SK-N-SH (cell line): ENCODE measurements at regions not wholly inside any gene's neighbourhood (a gene's known extent, or its start where the extent isn't known, plus 50 kb on each side); places are given as distances from the start of the nearest gene placed in this dataset.

Experiments used
- CTCF ChIA-PET: fragments of 300-600, 350-600 bp; formaldehyde crosslinking; extraction: SDS; loops from one replicate; lab custom pipeline; 2021; lab: Yijun Ruan, JAX
- POLR2A ChIA-PET: fragments of 350-600 bp; sonication (Branson Sonifier 250); formaldehyde crosslinking; extraction: SDS; loops from one replicate; lab custom pipeline; 2020; ENCODE audit warnings: antibody characterized with exemption, inconsistent platforms; lab: Yijun Ruan, JAX
- DNase-seq: peaks from one replicate; pipeline ENCODE4 v3.0.0; 2012
- H2AFZ ChIP-seq: fragments of 200-600 bp; sonication (generic); 2 replicates; pipeline ENCODE4 v1.8.1; 2016; ENCODE audit warnings: antibody characterized with exemption, mild to moderate bottlenecking, low read depth
- H3F3A ChIP-seq: fragments of 200-600 bp; sonication (generic); replicated peaks from 2 replicates; pipeline ENCODE3; 2016; ENCODE audit warnings: antibody characterized with exemption, mild to moderate bottlenecking; ENCODE audit not compliant: insufficient read depth
- H3K27ac ChIP-seq, 2 experiments: fragments of 200-500 bp in 1 of 2; fragments of 200-600 bp in 1 of 2; sonication (Bioruptor generic) in 1 of 2; sonication (generic), shearing (Covaris generic) in 1 of 2; 2 replicates each; pipeline versions ENCODE4 v1.5.1 to v1.6.1; 2014 to 2016; ENCODE audit warnings: low read depth in 2 of 2, inconsistent platforms in 1 of 2, low read length in 1 of 2, mild to moderate bottlenecking in 1 of 2, mixed read lengths in 1 of 2
- H3K27me3 ChIP-seq: fragments of 200-600 bp; sonication (generic), shearing (Covaris generic); 2 replicates; pipeline ENCODE4 v1.6.1; 2016; ENCODE audit warnings: mixed run types; ENCODE audit not compliant: insufficient read depth
- H3K36me3 ChIP-seq, 2 experiments: fragments of 200-500 bp in 1 of 2; fragments of 200-600 bp in 1 of 2; sonication (Bioruptor generic) in 1 of 2; sonication (generic) in 1 of 2; replicated peaks in 1 of 2; 2 replicates each; pipeline versions ENCODE3 to v1.5.1; 2014 to 2016; ENCODE audit warnings: low read length in 1 of 2, mild to moderate bottlenecking in 1 of 2; ENCODE audit not compliant: insufficient read depth in 2 of 2, control insufficient read depth in 1 of 2
- H3K4me1 ChIP-seq, 2 experiments: fragments of 200-500 bp in 1 of 2; fragments of 200-600 bp in 1 of 2; sonication (Bioruptor generic) in 1 of 2; sonication (generic), shearing (Covaris generic) in 1 of 2; 2 replicates each; pipeline versions ENCODE4 v1.5.1 to v1.6.1; 2014 to 2016; ENCODE audit warnings: low read depth in 1 of 2, low read length in 1 of 2, mixed run types in 1 of 2; ENCODE audit not compliant: insufficient read depth in 2 of 2, control insufficient read depth in 1 of 2
- H3K4me2 ChIP-seq: fragments of 200-600 bp; sonication (generic), shearing (Covaris generic); 2 replicates; pipeline ENCODE4 v1.6.1; 2017; ENCODE audit warnings: mixed run types
- H3K4me3 ChIP-seq, 2 experiments: fragments of 200-500 bp in 1 of 2; fragments of 200-600 bp in 1 of 2; sonication (Bioruptor generic) in 1 of 2; sonication (generic), shearing (Covaris generic) in 1 of 2; 2 replicates each; pipeline versions ENCODE4 v1.5.1 to v1.8.1; 2014 to 2016; ENCODE audit warnings: low read depth in 2 of 2, inconsistent platforms in 1 of 2, low read length in 1 of 2, mild to moderate bottlenecking in 1 of 2, mixed read lengths in 1 of 2, moderate library complexity in 1 of 2
- H3K79me2 ChIP-seq: fragments of 200-600 bp; sonication (generic); 2 replicates; pipeline ENCODE4 v1.8.1; 2017; ENCODE audit warnings: mild to moderate bottlenecking; ENCODE audit not compliant: insufficient read depth
- H3K9ac ChIP-seq: fragments of 200-600 bp; sonication (generic); 2 replicates; pipeline ENCODE4 v1.6.1; 2017; ENCODE audit warnings: mixed run types
- H3K9me2 ChIP-seq: fragments of 200-600 bp; sonication (generic); 2 replicates; pipeline ENCODE4 v1.6.1; 2017; ENCODE audit warnings: mixed run types
- H3K9me3 ChIP-seq: fragments of 200-600 bp; sonication (generic); 2 replicates; pipeline ENCODE4 v1.6.1; 2017; ENCODE audit warnings: mixed run types, mild to moderate bottlenecking, moderate library complexity
- H4K20me1 ChIP-seq: fragments of 200-600 bp; sonication (generic); 2 replicates; pipeline ENCODE4 v1.6.1; 2017; ENCODE audit warnings: mild to moderate bottlenecking, mixed run types; ENCODE audit not compliant: insufficient read depth
- CHD2 ChIP-seq: fragments of 150-350 bp; IDR thresholded peaks from 2 replicates; pipeline ENCODE4 v1.6.1; 2018; ENCODE audit warnings: low read length; ENCODE audit not compliant: partially characterized antibody
- CTCF ChIP-seq: fragments of 200-600 bp; sonication (generic); IDR thresholded peaks from 2 replicates; pipeline ENCODE4 v1.6.1; 2017; ENCODE audit warnings: antibody characterized with exemption, mild to moderate bottlenecking, moderate library complexity
- ELF1 ChIP-seq: IDR thresholded peaks from 2 replicates; pipeline ENCODE4 v1.4.0; 2012
- EP300 ChIP-seq, 2 experiments: IDR thresholded peaks; 2 replicates each; pipeline versions ENCODE4 v1.4.0 to v1.6.1; 2012; ENCODE audit warnings: borderline replicate concordance in 1 of 2, low read depth in 1 of 2, low read length in 1 of 2
- IRF3 ChIP-seq: fragments of 150-350 bp; IDR thresholded peaks from 2 replicates; pipeline ENCODE4 v1.6.1; 2016; ENCODE audit warnings: mild to moderate bottlenecking, low read depth, low read length
- POLR2AphosphoS5 ChIP-seq: IDR thresholded peaks from 2 replicates; pipeline ENCODE4 v1.6.1; 2012; ENCODE audit warnings: low read depth, low read length
- RCOR1 ChIP-seq: fragments of 150-350 bp; IDR thresholded peaks from 2 replicates; pipeline ENCODE4 v1.6.1; 2017; ENCODE audit warnings: antibody characterized with exemption, low read length
- REST ChIP-seq: IDR thresholded peaks from 2 replicates; pipeline ENCODE4 v1.6.1; 2012; ENCODE audit warnings: mild to moderate bottlenecking, low read depth, low read length, moderate library complexity
- SIN3A ChIP-seq: IDR thresholded peaks from 2 replicates; pipeline ENCODE4 v1.6.1; 2012; ENCODE audit warnings: low read depth, mild to moderate bottlenecking, low read length, moderate library complexity, borderline replicate concordance
- TCF12 ChIP-seq: IDR thresholded peaks from 2 replicates; pipeline ENCODE4 v1.4.0; 2012
- TEAD4 ChIP-seq: IDR thresholded peaks from 2 replicates; pipeline ENCODE4 v1.4.0; 2012; ENCODE audit warnings: mild to moderate bottlenecking, borderline replicate concordance; ENCODE audit not compliant: insufficient read depth
- YY1 ChIP-seq: IDR thresholded peaks from 2 replicates; pipeline ENCODE4 v1.4.0; 2012; ENCODE audit warnings: low read depth, mild to moderate bottlenecking
- ZBTB33 ChIP-seq: IDR thresholded peaks from 2 replicates; pipeline ENCODE4 v1.4.0; 2012; ENCODE audit warnings: low read depth, borderline replicate concordance
- WGBS: methylation state at CpG from one replicate; pipeline ENCODE4 v1.1.6; 2017; ENCODE audit warnings: low lambda C conversion rate; 5-methylcytosine and 5-hydroxymethylcytosine counted together
- TF ChIP-seq, protein P1 (sequence below): IDR thresholded peaks from 2 replicates; pipeline ENCODE4 v1.4.0; 2012; ENCODE audit warnings: low read depth, borderline replicate concordance

DNA sequence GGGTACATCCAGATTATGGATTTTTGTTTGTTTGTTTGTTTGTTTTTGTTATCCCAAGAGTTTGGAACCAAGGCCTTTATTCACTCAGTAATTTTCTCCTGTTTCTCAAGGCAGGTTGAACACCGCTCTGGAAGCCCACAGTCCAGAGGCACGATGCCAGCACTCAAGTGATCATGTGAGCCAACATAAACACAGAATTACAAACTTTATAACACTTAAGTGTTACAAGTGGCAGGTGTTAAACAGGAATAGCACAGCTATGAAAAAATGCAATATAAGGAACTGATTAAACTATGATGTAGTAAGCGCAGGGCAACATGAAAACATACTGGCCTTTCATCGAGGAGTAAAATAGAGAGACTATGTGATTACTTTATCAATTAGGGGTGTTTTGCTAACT lies 1885.8 kb upstream of the SEL1L start (continued):
- TF ChIP-seq CTCF (no peak), CHD2 (no peak), RCOR1 (no peak)

GRCh38 chr14:83421711-83422110 lies 1888.1 kb upstream of the SEL1L start:
- DNase-seq, result no peak
- WGBS, result 23% methylated on average over 2 of the region's 2 CpGs
- Histone ChIP-seq H3K27me3 (no peaks in the 10 kb centered on the region), H3K36me3 (no peaks in the 10 kb centered on the region), H3K9me3 (no peaks in the 10 kb centered on the region), H3F3A (no peaks in the 10 kb centered on the region), H3K27ac (no peak overlapping the region), H3K79me2 (no peaks in the 10 kb centered on the region), H3K9me2 (no peaks in the 10 kb centered on the region), H3K9ac (no peak overlapping the region), H3K4me2 (no peak overlapping the region), H3K4me1 (no peaks in the 10 kb centered on the region), H3K4me3 (no peak overlapping the region), H4K20me1 (no peaks in the 10 kb centered on the region), H2AFZ (no peak overlapping the region)
- CTCF ChIA-PET, result no interaction called here
- POLR2A ChIA-PET, result no interaction called here
- TF ChIP-seq TCF12 (no peak), CTCF (no peak), EP300 (IDR thresholded peaks at IDR 0.05; ENCODE audit: borderline replicate concordance in 1 of 2, low read depth in 1 of 2, low read length in 1 of 2) (no peak), ELF1 (no peak), SIN3A (no peak), IRF3 (no peak), POLR2AphosphoS5 (no peak), REST (no peak), TEAD4 (no peak), ZBTB33 (no peak), YY1 (no peak)
- TF ChIP-seq, protein P1, sequence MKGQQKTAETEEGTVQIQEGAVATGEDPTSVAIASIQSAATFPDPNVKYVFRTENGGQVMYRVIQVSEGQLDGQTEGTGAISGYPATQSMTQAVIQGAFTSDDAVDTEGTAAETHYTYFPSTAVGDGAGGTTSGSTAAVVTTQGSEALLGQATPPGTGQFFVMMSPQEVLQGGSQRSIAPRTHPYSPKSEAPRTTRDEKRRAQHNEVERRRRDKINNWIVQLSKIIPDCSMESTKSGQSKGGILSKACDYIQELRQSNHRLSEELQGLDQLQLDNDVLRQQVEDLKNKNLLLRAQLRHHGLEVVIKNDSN, result no peak
